Activated CD4-positive, alpha-beta T cell treated with anti-CD3 and anti-CD28 coated beads, Interleukin-10, Interleukin-2, amounts not matched to agents 100 ng/mL and 50 ng/mL, durations not matched to agents 16 hours and 8 hours (primary cell): ENCODE measurements at regions not wholly inside any gene's neighbourhood (a gene's known extent, or its start where the extent isn't known, plus 50 kb on each side); places are given as distances from the start of the nearest gene placed in this dataset.
"Not testable (repeated sequence)": the region's sequence is repeated elsewhere in the genome, so short reads cannot be mapped to it uniquely, and the experiment has no call there.

Experiments
- DNase-seq: peaks from one replicate; pipeline ENCODE4 v3.0.0-alpha.2; 2020

DNA sequence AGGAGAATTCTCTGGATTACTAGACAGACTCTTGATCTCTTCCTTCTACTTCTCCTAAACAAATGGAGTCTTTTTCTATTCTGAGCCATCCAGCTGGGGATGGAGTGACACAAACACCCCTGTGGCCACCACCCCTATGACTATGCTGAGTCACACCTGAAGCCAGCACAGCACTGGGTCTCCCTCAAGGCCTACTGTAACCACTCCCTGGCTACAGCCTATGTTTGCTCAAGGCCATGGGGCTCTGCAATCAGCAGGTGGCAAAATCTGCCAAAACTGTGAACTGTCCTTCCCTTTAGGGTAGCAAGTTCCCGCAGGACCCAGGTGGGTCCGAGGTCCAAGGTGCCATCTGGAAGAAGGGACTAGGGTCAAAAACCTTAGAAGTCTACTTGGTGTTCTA lies 132.3 kb downstream of the TINAG start:
- DNase-seq, result no peak

DNA sequence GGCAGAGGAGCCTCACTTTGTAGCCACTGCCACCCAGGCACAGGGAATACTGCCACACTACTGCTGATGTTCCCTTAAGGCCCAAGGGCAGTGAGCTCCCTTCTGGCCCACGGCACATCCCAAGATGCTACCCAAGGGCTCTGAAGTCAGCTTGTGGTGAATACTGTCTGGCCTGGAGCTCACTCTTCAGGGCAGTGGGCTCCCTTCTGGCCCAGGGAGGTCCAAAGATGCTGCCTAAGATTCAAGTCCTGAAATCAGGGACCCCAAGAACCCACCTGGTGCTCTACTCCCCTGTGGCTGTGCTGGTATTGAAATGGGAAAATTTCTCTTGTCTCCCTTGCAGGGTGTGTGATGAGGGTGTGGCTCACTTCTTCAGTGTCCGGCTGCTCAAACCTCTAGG lies 132.8 kb downstream of the TINAG start:
- DNase-seq, result no peak

DNA sequence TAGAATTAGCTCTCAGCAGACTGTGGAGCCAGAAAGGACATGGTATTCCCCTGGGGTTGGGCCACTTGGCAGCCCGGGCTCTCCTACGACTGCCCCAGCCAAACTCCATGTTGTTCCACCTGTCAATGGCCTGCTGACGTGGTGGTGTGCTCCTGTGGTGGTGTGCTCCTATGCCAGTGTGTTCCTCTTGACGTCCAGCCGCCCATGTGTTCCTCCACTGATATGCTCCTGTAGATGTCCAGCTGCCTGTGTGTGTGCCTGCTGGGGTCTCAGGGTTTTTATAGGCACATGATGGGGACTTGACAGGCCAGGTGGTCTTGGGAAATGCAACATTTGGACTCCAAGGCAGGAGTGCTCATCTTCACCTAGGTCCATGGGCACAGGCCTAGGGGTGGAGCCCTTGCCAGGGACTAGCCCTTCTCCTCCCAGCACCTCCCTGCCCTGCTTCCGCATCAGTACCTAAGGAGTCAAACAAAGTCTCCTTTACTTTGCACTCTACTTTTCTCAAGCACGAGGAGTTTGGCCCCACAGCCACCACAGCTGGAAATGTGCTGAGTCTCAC lies 133.5 kb downstream of the TINAG start:
- DNase-seq, result no peak

DNA sequence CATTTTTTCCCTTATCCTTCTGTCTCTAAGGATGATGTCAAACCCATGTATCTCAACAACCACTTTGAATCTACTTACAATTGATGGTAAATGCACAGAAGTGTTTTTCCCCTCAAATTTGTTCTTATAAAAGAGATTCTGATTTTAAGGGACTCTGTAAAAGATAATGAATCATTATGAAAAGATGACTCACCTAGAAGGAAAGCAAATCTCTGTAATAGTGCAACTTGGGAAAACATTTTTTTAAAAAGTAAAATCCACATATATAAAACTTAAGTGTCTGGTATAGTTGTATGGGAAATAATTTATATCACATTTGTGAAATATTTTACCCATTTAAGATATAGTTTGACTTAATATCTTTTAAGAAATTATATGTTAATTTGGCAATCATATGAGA lies 137.0 kb downstream of the TINAG start:
- DNase-seq, result no peak

DNA sequence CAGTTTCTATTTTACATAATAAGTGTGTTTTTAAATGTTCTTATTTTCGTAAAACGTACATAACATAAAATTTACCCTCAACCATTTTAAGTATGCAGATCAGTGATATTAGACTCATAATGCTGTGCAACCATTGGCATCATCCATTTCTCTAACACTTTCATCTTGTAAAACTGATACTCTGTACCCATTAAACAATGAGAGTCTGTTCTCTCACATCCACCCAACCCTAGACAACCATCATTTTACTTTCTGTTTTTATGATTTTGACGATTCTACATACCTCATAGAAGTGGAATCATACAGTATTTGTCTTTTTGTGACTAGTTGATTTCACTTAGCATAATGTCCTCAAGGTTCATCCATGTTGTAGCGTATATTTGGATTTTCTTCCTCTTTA lies 140.4 kb downstream of the TINAG start:
- DNase-seq, result no peak

DNA sequence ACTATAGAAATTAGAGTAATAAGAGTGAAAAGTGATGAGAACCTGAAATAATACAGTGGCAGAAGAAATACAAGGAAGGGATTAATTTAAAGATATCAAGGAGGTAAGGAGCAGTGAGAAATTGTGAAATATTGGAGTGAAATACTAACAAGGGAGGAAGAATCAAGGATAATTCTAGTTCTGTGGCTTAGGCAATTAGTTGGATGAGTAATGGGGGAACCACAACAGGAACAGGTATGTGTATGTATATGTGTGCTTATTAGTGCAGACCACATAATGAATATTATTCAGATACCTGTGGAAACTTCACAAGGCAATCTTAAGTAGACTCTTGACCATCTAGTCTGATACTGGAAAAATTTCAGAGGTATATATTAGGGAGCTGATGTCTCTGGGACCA lies 143.3 kb downstream of the TINAG start:
- no peak for DNase-seq

DNA sequence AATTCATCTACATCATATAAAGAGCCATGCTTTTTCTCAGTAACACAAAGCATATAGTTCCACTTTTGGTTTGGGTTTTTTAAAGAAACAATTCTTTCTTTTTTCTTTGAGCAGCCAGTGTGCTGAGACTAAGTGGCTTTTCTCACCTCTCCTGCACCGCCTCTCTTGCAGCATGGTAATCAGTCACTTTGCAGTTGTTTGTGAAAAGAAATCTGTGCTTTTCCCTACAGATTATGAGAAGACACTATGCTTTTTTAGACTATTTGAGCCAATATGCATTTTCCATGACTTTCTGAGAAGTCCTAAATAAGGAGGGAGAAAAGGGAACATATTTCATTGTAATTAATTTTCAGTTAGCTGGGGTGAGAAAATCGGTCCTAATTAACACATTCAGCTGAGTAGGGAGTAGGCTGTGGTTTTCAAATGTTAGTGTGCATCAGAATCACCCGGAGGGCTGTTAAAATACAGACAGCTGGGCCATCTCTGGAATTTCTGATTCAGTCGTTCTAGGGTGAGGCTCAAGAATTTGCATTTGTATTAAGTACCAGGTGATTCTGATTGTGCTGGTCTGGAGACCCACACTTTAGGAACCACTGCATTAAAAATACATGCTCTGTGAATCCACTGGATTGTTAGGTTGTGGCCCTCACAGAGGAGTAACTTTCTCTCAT lies 155.2 kb downstream of the TINAG start:
- DNase-seq, result no peak

DNA sequence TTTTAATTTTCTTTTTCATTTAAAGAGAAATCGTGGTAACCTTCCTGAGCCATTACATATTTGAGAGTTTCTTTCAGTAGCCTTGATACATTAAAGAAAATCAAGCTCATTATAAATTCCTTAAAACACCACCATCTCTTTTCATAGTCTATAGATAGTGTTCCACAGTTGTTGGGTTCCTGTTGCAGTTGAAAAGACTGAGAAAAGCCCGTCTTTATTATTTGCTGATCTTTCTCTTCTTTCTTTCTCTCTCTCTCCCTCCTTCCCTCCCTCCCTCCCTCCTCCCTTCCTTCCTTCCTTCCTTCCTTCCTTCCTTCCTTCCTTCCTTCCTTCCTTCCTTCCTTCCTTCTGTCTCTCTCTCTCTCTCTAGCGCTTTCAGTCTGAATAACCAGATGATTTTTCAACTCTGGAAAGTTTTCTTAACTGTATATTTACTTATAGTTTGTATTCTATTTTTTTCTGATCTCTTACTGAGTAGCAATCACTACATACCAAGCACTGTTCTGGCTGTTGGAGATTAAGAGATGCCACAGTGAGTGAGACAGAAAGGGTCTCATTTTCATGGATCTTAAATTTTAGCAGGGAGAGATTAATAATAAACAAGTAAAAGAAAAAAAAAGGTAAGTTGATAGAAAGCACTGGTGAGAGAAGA lies 157.5 kb downstream of the TINAG start:
- no peak for DNase-seq

DNA sequence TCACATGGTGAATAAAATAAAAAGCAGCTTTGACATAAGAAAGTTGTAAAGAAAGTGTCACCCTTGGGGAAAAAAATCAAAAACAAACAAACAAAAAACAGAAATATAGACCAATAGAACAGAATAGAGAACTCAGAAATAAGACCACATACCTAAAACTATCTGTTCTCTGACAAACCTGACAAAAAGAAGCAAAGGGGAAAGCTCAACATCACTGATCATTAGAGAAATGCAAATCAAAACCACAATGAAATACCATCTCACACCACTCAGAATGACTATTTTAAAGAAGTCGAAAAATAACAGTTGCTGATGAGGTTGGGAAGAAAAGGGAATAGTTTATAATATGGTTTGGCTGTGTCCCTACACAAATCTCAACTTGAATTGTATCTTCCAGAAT lies 159.1 kb downstream of the TINAG start:
- DNase-seq, result no peak

DNA sequence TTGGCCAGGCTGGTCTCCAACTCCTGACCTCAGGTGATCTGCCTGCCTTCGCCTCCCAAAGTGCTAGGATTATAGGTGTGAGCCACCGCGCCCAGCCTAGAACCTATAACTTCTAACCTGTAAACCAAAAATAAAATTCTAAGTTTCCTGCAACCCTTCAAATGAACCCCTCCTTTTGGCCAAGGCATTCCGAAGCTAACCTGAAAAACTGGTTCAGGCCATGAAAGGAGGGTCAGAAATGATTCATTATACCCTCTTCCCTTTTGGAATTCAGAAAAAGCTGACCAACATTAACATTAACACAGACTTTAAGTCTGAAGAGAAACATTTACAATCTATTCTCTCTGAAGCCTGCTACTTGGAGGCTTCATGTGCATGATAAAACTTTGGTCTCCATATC lies 165.1 kb downstream of the TINAG start:
- no peak for DNase-seq

DNA sequence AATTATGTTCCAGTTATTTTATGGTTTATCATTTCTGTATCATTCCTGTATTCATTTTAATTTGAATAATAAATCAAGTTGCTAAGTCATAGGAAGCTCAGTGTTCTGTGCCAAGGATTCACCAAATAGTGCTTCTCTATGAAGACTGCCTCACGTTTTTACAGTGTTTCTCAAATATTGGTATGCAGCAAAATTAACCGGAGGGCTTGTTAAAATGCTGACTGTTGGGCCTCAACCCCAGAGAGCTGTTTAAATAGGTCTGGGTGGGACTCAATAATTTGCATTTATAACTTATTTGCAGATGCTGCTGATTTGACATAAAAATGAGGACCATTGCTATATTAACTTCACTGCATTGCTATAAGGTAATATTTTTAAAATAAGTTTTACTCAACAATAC lies 166.7 kb downstream of the TINAG start:
- no peak for DNase-seq

DNA sequence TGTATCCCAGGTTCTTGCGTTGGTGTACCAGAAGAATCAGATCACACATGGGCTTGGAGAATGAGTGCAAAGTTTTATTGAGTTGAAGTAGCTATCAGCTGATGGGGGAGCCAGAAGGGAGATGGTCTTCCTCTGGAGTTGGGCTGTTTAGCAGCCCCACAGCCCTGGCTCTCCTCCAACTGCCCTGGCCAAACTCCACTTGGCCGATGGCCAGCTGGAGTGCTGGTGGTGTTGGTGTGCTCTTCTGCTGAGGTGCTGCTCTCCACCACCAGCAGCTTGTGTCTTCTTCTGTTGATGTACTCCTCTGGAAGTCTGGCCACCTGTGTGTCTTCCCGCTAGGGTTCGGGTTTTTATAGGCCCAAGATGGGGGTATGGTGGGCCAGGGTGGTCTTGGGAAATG lies 172.8 kb downstream of the TINAG start:
- DNase-seq, result no peak

DNA sequence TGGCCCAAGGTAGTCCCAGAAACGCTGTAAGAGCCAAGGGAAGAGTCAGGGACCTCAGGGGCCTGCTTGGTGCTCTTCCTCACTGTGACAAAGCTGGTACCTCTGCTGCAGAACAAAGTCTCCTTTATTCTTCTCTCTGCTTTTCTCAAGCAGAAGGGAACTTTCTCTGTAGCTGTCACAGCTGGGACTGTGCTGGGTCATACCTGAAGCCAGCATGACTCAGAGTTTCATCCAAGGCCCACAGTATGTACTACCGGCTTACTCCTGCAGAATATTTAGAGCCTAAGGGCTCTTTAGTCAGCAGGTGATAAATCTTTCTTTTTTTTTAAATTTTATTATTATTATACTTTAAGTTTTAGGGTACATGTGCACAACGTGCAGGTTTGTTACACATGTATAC lies 183.2 kb downstream of the TINAG start:
- no peak for DNase-seq

DNA sequence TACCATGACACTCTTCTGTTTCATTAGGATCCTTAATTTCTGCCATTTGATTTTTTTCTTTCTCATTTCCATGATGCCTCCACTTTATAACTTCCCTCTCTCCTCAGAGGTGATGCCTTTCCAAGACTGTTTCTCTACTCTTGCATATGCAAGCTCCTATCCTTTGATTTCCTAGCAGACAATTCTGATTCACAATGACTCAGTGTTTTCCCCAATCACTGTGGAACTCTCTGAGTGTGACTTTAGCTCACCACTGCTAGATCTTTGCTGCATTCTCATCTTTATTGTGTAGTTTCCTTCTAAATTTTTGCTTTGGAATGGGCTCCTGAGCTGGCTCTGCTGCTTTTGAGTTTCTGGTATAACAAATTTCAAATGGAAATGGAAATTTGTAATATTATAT lies 184.9 kb downstream of the TINAG start:
- no peak for DNase-seq

DNA sequence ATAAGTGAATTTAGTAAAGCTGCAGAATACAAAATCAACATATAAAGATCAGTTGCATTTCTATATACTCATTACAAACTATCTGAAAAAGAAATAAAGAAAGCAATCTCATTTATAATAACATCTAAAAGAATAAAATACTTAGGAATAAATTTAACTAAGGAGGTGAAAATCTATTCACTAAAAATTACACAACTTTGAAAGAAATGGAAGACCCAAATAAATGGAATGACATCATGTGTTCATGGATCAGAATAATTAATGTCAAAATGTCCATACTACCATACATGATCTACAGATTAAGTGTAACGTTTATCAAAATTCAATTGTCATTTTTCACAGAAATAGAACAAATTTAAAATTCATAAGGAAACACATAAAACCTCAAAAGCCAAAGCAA lies 194.9 kb downstream of the TINAG start:
- no peak for DNase-seq

DNA sequence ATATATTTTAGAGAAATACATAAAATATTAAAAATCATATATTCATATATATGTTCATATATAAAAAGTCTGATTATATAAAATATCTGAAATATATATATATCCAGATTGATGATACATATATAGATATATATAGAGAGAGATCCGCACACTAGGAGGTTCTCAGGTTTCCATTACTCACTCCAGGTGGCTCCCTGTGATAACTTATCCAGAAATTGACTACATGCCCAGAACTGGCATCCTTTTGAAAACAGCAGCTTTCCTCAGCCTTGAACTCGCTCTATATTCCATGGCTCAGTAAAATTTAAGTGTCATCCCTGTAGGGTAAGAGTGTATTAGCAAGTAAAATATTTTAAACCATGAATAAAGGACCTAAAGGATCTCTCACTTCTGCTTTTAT lies 206.8 kb downstream of the TINAG start:
- no peak for DNase-seq

DNA sequence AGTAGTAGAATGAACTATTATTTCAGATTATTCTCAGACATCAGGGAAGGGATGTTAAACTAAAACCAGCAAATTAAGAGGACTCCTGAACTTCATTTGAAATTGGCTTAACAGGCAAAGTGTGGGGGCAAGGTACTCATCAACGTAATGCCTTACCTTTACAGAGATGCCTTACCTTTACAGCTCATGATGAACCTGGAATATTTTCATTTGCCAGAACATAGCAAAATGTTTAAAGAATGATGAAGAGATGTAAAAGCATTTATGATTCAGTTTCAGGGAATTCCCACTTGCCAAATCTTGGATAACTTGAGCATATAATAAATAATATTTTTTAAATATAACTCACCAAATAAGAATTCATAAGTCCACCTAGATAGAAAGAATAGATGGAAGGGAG lies 207.5 kb downstream of the TINAG start:
- DNase-seq, result no peak

DNA sequence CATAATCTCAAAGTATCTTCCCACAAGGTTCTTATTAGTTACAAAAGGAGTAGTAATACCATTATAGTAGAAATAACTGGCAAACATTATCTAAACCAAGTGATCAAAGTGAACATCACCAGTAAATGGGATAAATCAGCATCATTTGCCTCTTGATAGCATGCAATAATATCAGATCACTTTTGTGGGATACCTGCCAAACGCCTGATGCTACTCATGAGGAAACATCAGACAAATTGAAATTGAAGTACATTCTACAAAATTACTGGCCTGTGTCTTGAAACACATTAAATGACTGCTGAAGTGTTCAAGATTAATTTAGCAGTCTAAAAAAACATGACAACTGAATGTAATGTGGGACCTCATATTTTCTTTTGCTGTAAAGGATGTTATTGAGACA lies 208.1 kb downstream of the TINAG start:
- no peak for DNase-seq

DNA sequence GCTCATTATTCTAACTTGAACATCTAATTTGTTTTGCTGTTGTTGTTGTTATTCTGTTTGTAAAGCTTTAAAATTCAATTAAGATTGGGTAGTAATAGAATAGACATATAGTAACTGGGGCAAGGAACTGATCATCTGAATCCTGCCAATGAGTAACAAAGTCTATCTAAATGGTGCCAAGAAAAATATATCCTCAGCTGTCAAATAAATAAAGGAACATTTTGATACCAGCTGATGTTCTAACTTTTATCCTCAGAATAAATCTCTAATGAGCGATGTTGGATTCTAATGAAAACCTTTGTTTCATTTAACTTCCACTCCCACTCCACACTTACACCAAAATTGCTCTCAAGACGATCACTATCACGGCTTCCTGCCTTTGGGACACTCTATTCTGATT lies 210.9 kb downstream of the TINAG start:
- DNase-seq, result no peak

DNA sequence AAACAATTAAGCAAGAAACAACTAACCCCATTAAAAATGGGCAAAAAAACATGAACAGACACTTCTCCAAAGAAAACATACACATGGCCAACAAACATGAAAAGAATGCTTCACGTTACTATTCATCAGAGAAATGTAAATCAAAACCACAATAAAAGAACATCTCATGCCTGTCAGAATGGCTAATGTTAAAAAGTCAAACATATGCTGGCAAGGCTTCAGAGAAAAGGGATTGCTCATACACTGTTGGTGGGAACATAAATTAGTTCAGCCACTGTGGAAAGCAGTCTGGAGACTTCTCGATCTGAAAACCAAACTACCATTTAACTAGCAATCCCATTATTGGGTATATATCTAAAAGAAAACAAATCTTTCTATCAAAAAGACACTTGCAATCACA lies 217.5 kb downstream of the TINAG start:
- no peak for DNase-seq

DNA sequence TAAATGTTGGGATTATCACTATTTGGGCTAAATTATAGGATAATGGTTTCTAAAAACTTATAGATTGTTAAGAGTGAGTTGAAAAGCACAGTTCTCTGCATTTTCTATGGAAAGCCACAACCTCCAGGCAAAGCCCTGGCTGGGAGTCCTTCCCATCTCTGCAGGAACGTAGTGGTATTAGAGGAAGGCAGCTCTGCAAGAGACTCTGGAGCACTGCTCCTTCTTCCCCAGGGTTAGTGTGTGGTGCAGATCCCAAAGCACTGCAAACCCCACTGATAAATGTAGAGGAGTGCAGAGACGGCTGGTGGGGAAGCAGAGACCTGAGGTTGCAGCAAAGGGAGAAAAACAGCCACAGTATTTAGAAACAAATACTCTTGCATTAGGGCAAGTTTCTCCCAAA lies 225.3 kb downstream of the TINAG start:
- DNase-seq, result no peak

DNA sequence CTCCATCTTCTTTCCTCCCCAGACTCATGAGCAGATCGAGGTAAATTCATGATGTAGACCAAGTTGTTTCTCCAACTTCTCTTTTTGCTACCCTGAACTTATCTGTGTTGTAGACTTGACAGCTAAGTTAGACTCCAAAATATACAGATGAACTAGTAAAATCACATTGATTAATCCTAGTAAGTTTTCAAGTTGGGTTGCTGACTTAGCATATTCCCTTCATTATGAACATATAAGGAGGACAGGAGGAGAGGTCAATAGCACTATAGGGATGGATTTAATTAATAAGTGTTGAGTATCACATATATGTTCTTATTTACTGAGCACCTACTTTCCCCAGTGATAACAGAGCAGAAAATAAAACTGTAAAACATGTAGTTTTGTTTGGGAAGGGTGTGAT lies 227.3 kb downstream of the TINAG start:
- no peak for DNase-seq

DNA sequence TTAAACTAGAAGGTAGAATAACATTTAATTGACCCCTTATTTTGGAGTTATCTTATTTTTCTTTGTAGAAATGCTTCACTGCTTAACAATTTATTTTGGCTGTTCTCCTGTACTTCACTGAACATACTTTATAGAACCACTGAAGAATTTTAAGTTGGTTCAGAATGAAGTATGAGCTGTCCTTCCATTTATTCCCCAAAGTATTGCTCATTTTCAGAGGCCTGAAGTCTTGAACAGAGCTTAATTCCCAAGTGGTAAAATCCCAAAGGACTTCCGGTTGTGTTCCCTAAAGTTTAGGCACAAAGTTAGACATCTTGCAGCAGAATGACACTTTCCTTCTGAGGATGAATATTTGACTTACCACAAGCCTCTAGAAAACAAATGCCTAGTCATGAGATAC lies 233.3 kb downstream of the TINAG start:
- DNase-seq, result no peak

DNA sequence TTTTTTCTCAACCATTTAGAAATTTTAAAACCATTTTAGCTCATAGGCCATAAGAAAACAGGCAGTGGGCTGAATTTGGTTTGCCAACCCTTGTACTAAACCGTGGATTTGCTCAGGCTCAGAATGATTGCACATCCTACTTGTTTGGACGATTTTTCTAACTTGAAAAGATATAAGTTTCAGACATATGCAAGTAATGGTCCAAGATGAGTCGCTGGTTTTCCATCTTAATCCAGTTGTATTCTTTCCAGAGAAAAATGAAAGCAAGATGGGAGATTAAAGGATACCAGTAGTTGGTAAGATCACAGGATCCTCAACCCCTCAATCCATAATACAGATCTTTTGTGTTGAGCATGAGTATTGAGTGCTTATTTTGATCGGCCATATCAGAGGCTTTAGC lies 250.9 kb downstream of the TINAG start:
- no peak for DNase-seq

DNA sequence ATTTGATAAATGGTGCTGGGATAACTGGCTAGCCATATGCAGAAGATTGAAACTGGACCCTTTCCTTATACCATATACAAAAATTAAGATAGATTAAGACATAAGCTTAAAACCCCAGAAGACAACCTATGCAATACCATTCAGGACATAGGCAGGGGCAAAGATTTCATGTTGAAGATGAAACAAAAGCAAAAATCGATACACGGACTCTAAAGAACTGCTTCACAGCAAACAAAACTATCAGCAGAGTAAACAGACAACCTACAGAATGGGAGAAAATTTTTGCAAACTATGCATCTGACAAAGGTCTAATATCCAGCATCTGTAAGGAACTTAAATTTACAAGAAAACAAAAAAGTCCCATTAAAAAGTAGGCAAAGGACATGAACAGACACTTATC lies 255.9 kb downstream of the TINAG start:
- not testable (repeated sequence) for DNase-seq
